ENCODE measurements at regions not wholly inside any gene's neighbourhood (a gene's known extent, or its start where the extent isn't known, plus 50 kb on each side); places are given as distances from the start of the nearest gene placed in this dataset.
"Not testable (repeated sequence)": the region's sequence is repeated elsewhere in the genome, so short reads cannot be mapped to it uniquely, and the experiment has no call there.

DNA sequence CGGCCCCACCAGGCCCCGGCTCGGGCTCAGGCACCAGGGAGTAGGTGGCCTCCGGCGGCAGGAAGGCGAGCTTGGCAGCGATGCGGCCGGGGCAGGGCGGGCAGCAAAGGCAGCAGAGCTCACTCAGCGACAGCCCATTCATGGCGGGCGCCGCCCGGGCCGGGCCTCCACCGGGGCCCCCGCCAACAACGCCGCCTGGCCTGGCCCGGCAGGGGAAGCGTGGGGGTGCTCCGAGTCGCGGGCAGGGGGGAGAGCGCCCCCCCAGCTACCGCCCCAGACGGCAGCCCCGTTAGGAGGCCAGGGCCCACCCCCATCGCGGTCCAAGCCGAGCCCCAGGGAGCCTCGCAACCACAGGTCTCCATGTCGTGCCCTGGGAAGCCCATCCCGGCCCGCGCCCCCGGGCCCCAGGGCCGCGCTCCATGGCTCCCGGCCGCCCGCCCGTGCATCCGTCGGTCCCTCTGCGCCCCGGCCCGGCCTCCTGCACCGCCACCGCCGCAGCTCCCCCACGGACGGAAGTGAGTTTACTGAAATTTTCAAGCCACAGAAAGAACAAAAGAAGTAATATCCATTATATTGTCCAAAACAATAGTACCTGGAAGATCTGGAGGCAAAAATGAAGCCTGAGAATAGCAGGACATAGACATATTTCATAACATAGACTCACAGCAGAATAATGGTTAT is 126.6 kb upstream of the VPREB1 start:
- not testable (repeated sequence) for DNase-seq

DNA sequence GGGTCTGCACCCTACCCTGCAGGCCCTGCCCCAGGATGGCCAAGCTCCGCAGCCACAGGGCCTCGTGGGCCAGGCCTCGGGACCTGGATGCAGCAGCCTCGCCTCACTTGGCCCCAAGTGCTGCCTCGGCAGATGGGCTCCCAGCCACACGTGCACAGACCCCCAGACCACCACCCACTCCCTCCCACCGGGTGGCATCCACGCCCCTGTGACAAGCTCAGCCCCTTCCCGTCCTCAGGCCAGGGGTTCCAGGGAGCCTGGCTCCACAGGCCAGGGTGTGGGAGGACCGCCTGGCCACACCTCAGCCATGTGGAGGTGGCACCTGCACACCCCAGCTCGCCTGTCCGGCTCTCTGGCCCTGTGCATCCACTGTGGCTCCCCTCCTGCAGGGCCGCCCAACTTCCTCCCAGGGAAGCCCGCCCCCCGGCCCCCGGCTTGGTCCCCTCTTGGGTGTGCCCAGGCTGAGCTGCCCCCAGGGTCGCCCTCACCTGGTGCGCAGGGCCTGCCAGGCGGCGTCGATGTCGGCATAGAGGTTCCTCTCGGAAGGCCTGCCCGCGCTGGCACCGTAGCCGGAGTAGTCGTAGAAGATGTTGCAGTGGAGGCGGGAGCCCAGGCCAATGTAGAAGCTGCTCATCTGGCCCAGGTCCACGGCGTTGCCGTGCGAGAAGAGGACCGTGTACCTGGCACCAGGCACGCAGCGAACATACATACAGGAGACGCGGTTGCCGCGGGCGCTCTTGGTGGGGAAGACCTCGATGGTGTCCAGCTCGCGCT is 127.4 kb upstream of the VPREB1 start:
- DNase-seq: not testable (repeated sequence)

DNA sequence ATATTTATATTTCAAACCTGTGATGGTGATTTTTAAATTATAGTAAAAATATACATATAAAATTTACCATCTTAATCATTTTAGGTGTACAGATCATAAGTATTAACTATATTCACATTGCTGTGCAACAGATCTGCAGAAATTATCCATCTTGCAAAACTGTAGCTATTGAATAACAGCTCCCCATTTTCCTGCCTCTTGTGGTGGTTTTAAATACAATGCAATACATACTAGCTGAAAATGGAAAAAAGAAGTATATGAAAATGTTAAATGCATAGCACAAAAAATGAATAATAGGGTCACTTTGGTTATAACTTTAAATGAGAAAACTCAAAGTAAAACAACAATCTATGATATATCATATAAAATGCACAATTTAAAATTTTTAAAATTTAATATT is 130.9 kb upstream of the VPREB1 start:
- DNase-seq: no peak

DNA sequence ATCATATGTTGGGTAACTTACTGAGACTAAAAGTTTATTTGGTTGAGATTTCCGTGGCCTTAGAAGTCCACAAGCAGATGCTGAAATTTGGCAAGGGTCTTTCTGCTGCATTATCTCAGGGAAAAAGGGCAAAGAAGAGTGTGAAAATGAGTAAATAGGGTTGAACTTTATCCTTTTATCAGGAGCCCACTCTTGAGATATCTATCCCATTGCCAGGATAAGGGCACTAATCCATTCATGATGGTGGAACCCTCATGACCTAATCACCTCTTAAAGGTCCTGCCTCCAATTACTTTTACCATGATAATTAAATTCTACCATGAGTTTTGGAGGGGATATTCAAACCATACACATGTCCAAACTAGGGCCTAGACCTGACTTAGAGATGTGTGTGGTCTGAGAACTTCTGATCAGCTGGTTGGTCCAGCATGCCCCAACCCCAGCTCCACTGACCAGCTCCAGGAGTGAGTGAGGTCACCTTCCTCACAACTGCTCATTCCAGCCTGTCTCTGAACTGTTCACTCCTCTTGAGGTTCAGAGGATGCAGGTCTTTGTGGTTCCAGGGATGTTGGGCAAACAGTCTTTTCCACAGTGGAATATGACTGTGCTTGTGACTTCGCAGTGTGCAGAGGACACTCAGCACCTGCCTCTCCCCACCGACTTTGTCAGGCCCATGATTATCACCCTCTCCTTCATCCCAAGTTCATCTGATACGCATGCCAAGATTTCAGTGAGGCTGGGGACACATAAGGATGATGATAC is 130.1 kb upstream of the TOP3B start:
- DNase-seq: no peak

DNA sequence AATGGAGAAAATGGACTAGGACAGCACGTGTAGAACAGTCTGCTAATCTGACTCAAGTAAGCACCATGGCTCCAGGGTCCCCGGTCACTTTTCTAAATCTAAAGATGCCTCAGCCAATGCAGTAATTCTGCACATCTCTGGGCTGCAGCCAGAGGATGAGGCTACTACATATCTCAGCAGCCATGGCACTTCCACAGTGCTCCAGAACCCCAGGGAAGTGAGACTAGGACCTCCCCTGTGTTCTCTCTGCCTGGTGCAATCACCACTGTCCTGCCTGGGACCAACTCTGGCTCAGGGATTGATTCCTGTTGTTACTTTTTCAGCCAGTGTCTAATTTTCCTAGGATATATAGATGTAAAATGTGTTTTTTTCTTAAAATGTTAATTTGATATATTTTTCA is 129.4 kb upstream of the TOP3B start:
- no peak for DNase-seq

DNA sequence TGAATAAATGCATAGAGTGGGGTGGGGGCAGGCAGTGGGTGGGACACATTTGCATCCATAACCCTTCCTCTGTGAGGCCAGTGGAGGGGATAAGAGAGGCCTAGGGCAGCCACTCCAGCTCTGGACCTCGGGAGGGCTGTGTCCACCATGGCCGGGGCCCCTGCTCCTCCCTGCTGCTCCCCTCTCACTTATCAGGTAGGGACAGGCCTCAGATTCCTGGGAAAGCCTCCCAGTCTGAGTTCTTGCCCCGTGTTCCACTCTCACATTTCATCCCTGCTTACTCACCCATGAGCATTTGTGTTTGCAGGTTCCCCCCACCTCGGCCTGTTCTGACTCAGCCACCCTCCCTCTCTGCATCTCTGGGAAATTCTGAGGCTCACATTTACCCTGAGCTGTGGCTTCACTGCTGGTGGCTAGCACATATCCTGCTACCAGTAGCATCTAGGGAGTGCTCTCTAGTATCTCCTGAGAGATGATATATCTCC is 128.7 kb upstream of the TOP3B start:
- DNase-seq: peak; percentile 48

DNA sequence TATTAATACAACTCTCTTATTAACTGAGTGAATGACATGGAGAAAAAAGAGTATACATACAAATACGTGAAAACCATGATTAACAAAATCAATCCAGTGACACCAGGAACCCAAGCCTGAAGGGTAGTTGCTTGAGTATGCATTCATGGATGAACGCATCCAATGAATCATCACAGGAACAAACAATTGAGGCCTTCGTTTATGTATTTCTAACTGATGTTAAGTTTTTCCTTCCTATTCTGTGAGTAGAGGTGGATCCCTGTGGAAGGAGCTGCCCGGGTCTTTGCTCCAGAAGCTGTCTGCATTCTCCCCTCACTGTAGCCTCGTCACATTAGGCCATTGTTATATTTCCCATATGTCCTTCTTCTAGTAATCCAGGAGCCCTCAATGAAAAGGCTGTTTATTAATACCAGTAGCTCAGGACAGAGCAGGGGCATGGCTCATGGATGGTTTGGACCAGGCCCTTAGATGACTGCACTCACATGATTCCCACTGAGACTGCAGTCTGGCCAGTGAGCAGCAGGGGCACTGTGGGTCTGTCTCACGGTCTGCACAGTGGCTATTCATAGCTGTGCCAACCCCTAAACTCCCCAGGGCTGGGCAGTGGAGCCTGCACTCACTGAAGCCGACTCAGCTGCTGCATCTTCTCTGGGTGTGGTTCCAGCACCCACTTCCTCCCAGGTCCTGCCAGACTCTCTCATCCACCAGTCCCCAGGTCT is 128.1 kb upstream of the TOP3B start:
- peak; percentile 37 for DNase-seq

DNA sequence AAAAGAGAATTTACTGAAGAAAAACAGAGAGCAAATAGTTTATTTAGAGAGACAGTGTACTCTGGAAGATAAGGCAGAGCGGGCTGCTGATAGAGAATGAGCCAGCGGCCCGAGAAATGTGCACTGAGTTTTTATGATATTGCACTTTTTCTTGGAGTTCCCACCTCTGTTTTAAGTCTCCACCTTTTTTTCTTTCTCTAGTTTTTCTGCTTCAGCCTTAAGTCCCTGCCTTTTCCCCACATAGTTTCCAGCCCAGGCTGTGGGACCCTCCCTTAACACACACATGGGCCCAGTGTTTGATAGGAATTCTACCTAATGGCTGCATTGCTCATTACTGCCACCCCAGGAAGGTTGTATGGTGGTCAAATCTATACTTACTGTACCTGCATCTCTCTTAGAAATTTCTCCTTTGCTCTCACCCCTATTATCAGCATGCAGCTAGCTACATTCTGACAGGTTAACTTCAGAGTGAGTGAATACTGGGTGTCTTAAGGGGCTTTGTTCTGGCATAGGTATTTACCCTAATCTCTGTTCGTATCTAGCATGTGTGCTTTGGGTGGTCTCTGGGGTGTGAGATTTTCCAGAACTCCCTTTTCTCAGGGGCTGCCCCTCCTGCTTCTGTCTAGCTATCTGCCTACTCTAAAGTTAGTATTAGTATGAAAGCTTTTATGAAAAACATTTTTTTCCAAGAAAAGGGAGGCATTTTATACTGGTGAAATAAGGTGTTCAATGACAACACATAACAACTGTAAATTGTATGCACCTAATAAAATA is 127.3 kb upstream of the TOP3B start:
- DNase-seq: no peak

DNA sequence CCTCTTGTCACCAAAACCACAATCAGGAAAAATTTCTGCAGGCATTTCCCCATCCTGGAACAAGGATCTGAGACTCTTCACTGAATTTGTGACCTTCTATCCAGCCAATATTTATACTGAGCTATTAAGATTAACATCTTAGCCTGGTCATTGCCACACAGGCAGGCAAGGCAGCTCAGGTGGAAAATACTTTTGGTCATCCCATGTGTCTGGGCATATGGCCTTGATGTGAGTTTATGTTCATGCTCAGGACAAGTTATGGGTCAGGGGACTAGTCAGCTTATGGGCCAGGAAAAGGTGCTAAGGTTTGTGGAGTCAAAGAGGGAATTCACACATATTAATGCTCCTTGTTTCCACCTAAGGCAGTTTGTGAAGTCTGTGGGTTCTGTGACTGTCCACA is 124.3 kb upstream of the TOP3B start:
- DNase-seq: no peak

DNA sequence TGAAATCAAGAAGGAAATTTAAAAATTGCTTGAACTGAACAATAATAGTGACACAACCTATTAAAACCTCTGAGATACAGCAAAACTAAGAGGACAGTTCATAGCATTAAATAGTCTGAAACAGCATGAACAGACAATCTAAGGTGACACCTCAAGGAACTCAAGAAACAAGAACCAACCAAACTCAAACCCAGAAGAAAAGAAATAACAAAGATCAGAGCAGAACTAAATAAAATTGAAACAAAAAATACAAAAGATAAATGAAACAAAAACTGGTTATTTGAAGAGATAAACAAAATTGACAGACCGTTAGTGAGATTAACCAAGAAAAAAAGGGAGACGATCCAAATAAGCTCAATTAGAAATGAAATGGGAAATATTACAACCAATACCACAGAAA is 122.8 kb upstream of the TOP3B start:
- no peak for DNase-seq

DNA sequence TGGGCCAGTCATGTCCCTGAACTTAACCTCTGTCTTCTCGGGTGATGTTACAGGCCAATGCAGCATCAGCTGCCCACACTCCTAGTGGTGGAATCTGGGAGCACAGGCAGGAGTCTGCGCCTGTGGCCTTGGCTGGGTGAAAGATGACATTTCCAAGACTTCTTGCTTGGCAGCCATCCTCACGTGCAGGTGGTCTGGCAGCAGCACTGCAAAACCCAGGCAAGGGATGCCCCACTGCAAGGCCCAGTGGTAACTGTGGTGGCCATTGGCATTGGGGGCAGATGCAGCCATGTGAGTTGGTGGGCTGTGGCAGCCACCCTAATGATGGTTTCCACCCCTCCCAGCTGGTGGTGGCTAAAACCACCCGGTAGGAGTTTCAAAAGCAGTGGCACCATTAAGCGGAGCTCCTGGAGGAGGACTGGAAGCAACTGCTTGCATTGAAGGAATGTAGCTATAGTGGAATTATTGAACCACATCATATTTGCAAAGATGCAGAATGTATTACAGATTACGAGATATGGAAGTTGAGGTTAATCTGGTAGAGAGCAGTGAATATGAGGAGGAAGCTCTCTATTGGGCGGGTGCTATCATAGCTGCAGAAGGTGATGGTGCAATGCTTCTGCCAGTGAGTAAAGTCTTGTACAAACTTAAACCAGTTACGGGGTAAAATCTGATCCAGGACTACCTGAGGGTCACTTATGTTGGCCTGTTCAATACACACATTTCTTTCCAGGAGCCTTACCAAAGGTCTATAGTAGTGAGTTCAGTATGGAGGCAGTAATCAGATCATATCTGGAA is 120.7 kb upstream of the TOP3B start:
- DNase-seq: no peak

DNA sequence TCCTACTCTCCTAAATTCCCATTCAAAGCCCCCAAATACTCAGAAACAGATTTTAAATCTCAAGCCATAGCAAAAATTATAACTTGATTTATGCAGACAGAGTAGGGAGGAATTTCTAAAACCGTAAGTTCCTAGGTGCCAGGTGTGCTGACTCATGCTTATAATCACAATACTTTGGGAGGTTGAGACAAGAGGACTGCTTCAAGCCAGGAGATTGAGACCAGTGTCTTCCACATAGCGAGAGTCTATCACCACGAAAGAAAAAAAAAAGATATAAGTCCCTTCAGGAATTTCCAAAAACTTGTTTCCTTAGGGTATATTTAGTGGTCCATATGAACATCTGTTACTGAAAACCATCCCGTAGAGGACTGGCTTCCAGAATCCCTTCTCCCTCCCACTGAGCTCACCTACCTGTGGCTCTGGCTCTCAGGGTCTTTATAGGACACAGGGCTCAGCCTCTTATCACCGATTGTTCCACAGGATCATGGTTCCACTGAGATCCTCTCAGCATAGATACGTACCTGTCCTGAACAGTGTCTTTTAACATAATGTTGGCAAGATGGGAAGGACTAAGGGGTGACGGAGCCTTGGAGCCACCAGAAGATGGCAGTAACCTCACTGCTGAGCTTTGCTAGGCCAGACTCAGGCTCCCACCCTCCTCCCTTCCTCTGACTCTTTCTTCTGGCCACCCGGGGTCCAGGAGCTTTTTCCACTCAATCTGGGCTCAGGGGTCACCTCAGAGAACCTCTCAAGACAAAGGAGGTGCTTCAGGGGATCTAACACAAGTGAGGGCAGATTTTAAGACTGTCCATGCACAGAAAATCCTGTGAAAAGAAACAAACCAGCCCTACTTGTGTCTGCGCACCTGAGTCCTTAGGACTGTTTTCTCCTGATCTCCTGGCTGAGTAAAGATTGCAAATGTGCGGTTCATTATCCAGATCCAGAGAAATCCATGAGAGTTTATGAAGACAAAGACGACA is 117.5 kb upstream of the TOP3B start:
- no peak for DNase-seq

DNA sequence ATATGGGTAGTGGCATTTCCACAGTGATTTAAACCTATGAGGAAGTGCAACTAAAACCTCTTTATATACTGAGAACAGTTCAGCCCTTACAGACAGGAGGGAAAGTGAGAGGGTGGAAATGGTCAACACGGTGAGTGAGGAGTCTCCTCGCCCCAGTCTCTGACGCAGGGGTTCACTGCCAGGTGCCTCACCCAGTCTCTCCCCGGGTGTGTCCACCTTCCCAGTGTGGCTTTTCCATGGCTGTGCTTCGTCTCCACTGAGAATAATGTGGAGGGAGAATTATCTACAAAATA is 116.6 kb upstream of the TOP3B start:
- DNase-seq: no peak

DNA sequence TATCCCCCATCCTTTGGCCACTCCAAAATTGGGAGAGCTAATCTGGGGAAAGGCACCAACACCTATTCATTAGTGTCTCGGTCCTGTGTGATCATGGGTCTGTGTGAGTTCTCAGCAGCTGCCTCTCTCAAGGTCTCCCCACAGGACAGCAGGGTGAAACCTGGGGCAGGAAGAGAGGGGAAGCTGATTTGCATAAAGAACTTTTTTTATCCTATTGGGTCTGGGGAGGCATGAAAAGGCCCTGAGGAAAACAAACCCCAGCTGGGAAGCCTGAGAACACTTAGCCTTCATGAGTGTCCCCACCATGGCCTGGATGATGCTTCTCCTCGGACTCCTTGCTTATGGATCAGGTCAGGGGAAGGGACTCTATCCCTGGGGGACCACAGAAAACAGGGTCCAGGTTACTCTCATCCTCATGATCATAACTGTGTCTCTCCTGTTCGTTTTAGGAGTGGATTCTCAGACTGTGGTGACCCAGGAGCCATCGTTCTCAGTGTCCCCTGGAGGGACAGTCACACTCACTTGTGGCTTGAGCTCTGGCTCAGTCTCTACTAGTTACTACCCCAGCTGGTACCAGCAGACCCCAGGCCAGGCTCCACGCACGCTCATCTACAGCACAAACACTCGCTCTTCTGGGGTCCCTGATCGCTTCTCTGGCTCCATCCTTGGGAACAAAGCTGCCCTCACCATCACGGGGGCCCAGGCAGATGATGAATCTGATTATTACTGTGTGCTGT is 116.0 kb upstream of the TOP3B start:
- DNase-seq: no peak

DNA sequence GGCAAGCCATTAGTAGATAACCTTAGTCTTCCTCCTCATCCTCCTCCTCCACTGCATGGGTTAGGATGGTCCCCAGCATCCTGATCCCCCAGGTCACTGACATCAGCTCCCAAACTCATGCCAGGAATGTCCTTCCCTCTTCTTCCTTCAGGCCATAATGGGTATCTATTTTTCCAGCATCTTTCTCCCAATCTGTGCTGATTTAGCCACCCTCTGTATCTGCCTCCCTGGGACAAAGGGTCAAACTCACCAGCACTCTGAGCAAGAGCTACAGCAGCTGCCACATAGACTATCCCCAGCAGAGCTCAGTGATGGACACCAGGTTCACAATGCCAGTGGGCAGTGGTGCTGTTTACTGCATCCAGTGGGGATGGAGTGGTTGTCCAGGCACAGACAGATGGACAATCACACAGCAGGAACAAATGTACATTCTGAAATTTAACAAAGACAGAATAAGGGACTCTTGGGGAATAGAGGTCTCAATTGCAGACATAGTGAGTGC is 115.2 kb upstream of the TOP3B start:
- DNase-seq: no peak

DNA sequence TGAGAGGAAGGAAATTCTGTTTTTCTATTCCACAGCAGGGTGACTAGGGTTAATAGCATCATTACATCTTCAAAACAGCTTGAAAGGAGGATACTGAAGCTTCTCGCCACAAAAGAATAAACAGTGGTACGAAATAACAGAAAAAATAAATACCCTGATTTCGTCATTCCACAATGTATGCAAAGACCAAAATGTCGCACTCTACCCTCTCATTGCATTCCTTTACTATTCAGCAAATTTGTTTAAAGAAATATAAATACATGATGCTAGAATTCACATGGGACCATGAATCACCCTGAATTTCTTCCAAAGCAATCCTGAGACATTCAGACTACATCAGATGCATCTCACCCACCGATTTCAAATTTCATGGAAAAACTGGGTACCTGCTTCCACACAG is 112.3 kb upstream of the TOP3B start:
- no peak for DNase-seq

DNA sequence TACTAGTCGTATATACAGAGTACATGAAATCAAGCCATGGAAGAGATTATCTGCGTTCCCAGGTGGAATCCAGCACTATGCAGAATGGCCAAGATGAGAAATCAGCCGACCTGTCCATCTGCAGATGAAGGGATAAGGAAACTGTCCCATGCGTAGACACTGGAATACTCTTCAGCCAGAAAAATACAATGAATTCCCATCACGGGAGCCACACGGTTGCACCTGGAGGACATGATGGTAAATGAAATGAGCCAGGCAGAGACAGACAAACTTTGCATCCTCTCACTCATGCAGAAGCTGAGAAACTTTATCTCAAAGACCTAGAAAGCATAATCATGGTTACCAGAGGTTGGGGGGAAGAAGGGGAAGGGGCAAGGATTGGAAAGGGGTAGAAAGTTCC is 111.9 kb upstream of the TOP3B start:
- DNase-seq: no peak

DNA sequence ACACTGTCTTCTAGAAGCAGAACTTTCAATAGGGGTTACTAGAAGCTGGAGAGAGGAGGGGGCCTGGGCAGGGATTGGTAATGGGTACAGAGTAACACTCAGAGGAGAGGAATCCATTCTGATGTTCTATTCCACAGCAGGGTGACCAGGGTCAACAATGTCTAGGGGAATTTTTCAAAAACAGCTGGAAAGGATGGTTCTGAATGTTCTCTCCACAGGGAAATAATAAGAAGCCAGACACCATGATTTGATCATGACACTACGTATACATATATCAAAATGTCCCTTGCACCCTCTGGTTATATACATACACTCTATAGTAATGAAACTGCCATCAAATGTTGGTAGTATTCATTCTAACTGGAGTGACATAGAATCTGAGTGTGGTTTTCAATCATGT is 111.2 kb upstream of the TOP3B start:
- DNase-seq: no peak

DNA sequence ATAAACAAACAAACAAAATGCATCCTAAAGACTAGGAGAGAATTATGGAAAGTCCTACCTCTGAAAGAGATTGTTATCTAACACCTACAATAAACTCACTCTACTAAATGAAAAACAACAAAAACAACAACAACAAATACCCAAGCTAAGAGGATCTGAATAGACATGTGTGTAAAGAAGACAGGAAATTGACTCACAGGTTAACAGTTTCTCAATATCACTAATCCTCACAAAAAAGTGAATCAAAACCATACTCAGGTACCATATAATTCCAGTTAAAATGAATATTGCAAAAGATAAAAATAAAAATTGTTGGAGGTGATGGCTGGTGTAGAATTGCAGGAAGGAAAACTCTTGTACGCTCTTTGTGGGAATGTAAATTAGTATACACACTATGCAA is 110.4 kb upstream of the TOP3B start:
- DNase-seq: no peak

DNA sequence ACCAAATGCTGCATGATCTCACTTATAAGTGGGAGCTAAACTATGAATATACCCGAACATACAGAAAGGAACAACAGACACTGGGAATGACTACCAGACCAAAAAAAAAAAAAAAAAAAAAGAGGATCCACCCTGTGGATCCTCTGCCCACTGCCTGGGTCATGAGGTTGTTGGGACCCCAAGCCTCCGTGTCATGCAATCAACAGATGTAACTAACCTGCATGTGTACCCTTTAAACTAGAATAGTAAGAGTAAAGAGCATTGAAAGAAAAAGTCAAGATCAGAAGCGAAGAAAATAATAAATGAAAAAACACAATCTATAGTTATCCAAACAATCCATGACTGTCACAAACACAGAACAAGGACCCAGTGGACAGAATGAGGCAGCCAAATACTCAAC is 109.5 kb upstream of the TOP3B start:
- DNase-seq: no peak
